ENCODE measurements at regions not wholly inside any gene's neighbourhood (a gene's known extent, or its start where the extent isn't known, plus 50 kb on each side); places are given as distances from the start of the nearest gene placed in this dataset.
"Not testable (repeated sequence)": the region's sequence is repeated elsewhere in the genome, so short reads cannot be mapped to it uniquely, and the experiment has no call there.

GRCh38 chr1:230555814-230556213 lies 86.5 kb upstream of the COG2 start:
- no peak for FAIRE-seq

GRCh38 chr1:230552880-230553279 lies 89.4 kb upstream of the COG2 start:
- no peak for FAIRE-seq

- not testable (repeated sequence) for FAIRE-seq
Observed at GRCh38 chr1:230550945-230551344, 91.3 kb upstream of the COG2 start.

GRCh38 chr1:230550428-230550827 lies 91.9 kb upstream of the COG2 start:
- FAIRE-seq = no peak

GRCh38 chr1:230549625-230550024 lies 92.7 kb upstream of the COG2 start:
- no peak for FAIRE-seq

- no peak for FAIRE-seq
Observed at GRCh38 chr1:230548997-230549396, 93.3 kb upstream of the COG2 start.

- no peak for FAIRE-seq
Observed at GRCh38 chr1:230548357-230548756, 93.9 kb upstream of the COG2 start.

- no peak for FAIRE-seq
Observed at GRCh38 chr1:230545181-230545580, 97.1 kb upstream of the COG2 start.

- no peak for FAIRE-seq
Observed at GRCh38 chr1:230544758-230545157, 97.5 kb upstream of the COG2 start.

- FAIRE-seq = no peak
Observed at GRCh38 chr1:230543085-230543484, 99.2 kb upstream of the COG2 start.

GRCh38 chr1:230542681-230543080 lies 99.6 kb upstream of the COG2 start:
- no peak for FAIRE-seq

- no peak for FAIRE-seq
Observed at GRCh38 chr1:230542054-230542453, 100.2 kb upstream of the COG2 start.

- no peak for FAIRE-seq
Observed at GRCh38 chr1:230541306-230541705, 101.0 kb upstream of the COG2 start.

GRCh38 chr1:230540421-230541155 lies 101.7 kb upstream of the COG2 start:
- no peak for FAIRE-seq

GRCh38 chr1:230537456-230537855 lies 104.8 kb upstream of the COG2 start:
- no peak for FAIRE-seq

GRCh38 chr1:230536641-230537155 lies 105.6 kb upstream of the COG2 start:
- no peak for FAIRE-seq

- no peak for FAIRE-seq
Observed at GRCh38 chr1:230534224-230534623, 108.1 kb upstream of the COG2 start.

GRCh38 chr1:230531103-230531502 lies 105.0 kb upstream of the PGBD5 start:
- FAIRE-seq = no peak

- no peak for FAIRE-seq
Observed at GRCh38 chr1:230519246-230519645, 93.1 kb upstream of the PGBD5 start.

- FAIRE-seq = no peak
Observed at GRCh38 chr1:230518511-230518910, 92.4 kb upstream of the PGBD5 start.

GRCh38 chr1:230517786-230518185 lies 91.7 kb upstream of the PGBD5 start:
- no peak for FAIRE-seq

GRCh38 chr1:230517326-230517725 lies 91.2 kb upstream of the PGBD5 start:
- no peak for FAIRE-seq

- FAIRE-seq = no peak
Observed at GRCh38 chr1:230516889-230517288, 90.8 kb upstream of the PGBD5 start.

- no peak for FAIRE-seq
Observed at GRCh38 chr1:230515451-230516145, 89.5 kb upstream of the PGBD5 start.
